ENCODE measurements at regions not wholly inside any gene's neighbourhood (a gene's known extent, or its start where the extent isn't known, plus 50 kb on each side); places are given as distances from the start of the nearest gene placed in this dataset.

- WGBS (ENCODE audit: low lambda C conversion rate, missing lambda C conversion rate): 72% methylated on average over 7 of the region's 7 CpGs
- no peak for DNase-seq (ENCODE audit: low spot score)
- Histone ChIP-seq H3K4me1 (ENCODE audit: insufficient read depth) (peaks cover 10% of the 10 kb centered on the region), H3K27ac (peak overlapping the region; percentile 77), H2AFZ (no peak overlapping the region), H3K9me3 (ENCODE audit: low read depth) (no peaks in the 10 kb centered on the region), H3K9me2 (replicated peaks; ENCODE audit: insufficient read depth) (no peaks in the 10 kb centered on the region), H3K4me2 (peak overlapping the region; percentile 4), H4K20me1 (ENCODE audit: insufficient read depth, poor library complexity, severe bottlenecking) (no peaks in the 10 kb centered on the region), H3K27me3 (no peaks in the 10 kb centered on the region), H3K36me3 (replicated peaks; ENCODE audit: insufficient read depth, low read depth) (no peaks in the 10 kb centered on the region), H3K4me3 (no peak overlapping the region), H3K79me2 (no peaks in the 10 kb centered on the region)
- TF ChIP-seq CTCF (IDR thresholded peaks at IDR 0.05; ENCODE audit: poor library complexity) (no peak), EZH2 (IDR thresholded peaks at IDR 0.05; ENCODE audit: borderline replicate concordance) (no peak), EZH2phosphoT487 (IDR thresholded peaks at IDR 0.05; ENCODE audit: low read depth, severe bottlenecking, unreplicated experiment) (no peak)
Observed at GRCh38 chr3:154971341-154971740, 108.8 kb upstream of the MME start.

DNA sequence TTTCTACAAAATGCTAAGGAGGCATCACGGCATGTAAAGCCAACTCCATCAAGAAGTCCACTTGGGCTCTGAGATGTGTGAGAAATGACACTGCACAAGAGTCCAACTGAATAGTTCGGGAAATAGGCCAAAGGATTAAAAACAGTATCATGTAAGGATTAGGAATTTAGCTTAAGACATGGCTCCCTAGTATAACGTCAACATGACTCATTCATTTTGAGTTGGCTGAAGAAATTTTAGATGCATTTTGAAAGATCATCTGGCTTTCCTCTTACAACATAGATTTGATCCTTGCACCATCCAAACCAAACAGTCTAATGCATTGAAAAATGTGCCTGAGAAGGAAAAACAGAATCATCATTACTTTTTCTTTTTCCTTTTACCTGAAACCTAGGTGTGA, 109.3 kb upstream of the MME start:
- 75% methylated on average over 3 of the region's 3 CpGs for WGBS (ENCODE audit: low lambda C conversion rate, missing lambda C conversion rate)
- Histone ChIP-seq H4K20me1 (ENCODE audit: insufficient read depth, poor library complexity, severe bottlenecking) (no peaks in the 10 kb centered on the region), H3K4me1 (ENCODE audit: insufficient read depth) (peaks cover 10% of the 10 kb centered on the region), H3K9me3 (ENCODE audit: low read depth) (no peaks in the 10 kb centered on the region), H3K36me3 (replicated peaks; ENCODE audit: insufficient read depth, low read depth) (no peaks in the 10 kb centered on the region), H3K4me2 (peak overlapping the region; percentile 4), H3K4me3 (no peak overlapping the region), H2AFZ (no peak overlapping the region), H3K27me3 (no peaks in the 10 kb centered on the region), H3K9me2 (replicated peaks; ENCODE audit: insufficient read depth) (no peaks in the 10 kb centered on the region), H3K79me2 (no peaks in the 10 kb centered on the region), H3K27ac (peak overlapping the region; percentile 77)
- TF ChIP-seq EZH2phosphoT487 (IDR thresholded peaks at IDR 0.05; ENCODE audit: low read depth, severe bottlenecking, unreplicated experiment) (no peak), CTCF (IDR thresholded peaks at IDR 0.05; ENCODE audit: poor library complexity) (no peak), EZH2 (IDR thresholded peaks at IDR 0.05; ENCODE audit: borderline replicate concordance) (no peak)
- DNase-seq (ENCODE audit: low spot score): peak; percentile 11

GRCh38 chr3:154969366-154969765, 110.8 kb upstream of the MME start:
- Histone ChIP-seq H4K20me1 (ENCODE audit: insufficient read depth, poor library complexity, severe bottlenecking) (no peaks in the 10 kb centered on the region), H3K79me2 (no peaks in the 10 kb centered on the region), H3K36me3 (replicated peaks; ENCODE audit: insufficient read depth, low read depth) (no peaks in the 10 kb centered on the region), H3K27ac (no peak overlapping the region), H3K9me3 (ENCODE audit: low read depth) (no peaks in the 10 kb centered on the region), H3K9me2 (replicated peaks; ENCODE audit: insufficient read depth) (no peaks in the 10 kb centered on the region), H3K27me3 (no peaks in the 10 kb centered on the region), H3K4me3 (no peak overlapping the region), H3K4me1 (ENCODE audit: insufficient read depth) (peaks cover 10% of the 10 kb centered on the region), H3K4me2 (no peak overlapping the region), H2AFZ (no peak overlapping the region)
- 72% methylated on average over 2 of the region's 2 CpGs for WGBS (ENCODE audit: low lambda C conversion rate, missing lambda C conversion rate)
- TF ChIP-seq EZH2 (IDR thresholded peaks at IDR 0.05; ENCODE audit: borderline replicate concordance) (no peak), EZH2phosphoT487 (IDR thresholded peaks at IDR 0.05; ENCODE audit: low read depth, severe bottlenecking, unreplicated experiment) (no peak), CTCF (IDR thresholded peaks at IDR 0.05; ENCODE audit: poor library complexity) (no peak)
- DNase-seq (ENCODE audit: low spot score): no peak

- Histone ChIP-seq H3K4me2 (no peak overlapping the region), H3K79me2 (no peaks in the 10 kb centered on the region), H3K27ac (no peak overlapping the region), H3K9me3 (ENCODE audit: low read depth) (no peaks in the 10 kb centered on the region), H3K4me1 (ENCODE audit: insufficient read depth) (peaks cover 6% of the 10 kb centered on the region), H3K4me3 (no peak overlapping the region), H2AFZ (no peak overlapping the region), H3K9me2 (replicated peaks; ENCODE audit: insufficient read depth) (no peaks in the 10 kb centered on the region), H4K20me1 (ENCODE audit: insufficient read depth, poor library complexity, severe bottlenecking) (no peaks in the 10 kb centered on the region), H3K27me3 (no peaks in the 10 kb centered on the region), H3K36me3 (replicated peaks; ENCODE audit: insufficient read depth, low read depth) (no peaks in the 10 kb centered on the region)
- no peak for TF ChIP-seq CTCF (IDR thresholded peaks at IDR 0.05; ENCODE audit: poor library complexity)
- no peak for DNase-seq (ENCODE audit: low spot score)
Observed at GRCh38 chr3:154967090-154967489, 113.0 kb upstream of the MME start.

Data from hepatocyte (in vitro differentiated cells).